Mammary epithelial cell (primary cell): ENCODE measurements at regions not wholly inside any gene's neighbourhood (a gene's known extent, or its start where the extent isn't known, plus 50 kb on each side); places are given as distances from the start of the nearest gene placed in this dataset.

Source experiments
- CTCF ChIP-seq, 2 donors: IDR thresholded peaks in 1 of 2; conservative IDR thresholded peaks in 1 of 2; 2 replicates each; pipeline ENCODE4 v1.5.1; 2011 to 2012; ENCODE audit warnings: inconsistent platforms in 2 of 2, low read length in 2 of 2, mild to moderate bottlenecking in 2 of 2, control low read depth in 1 of 2, low read depth in 1 of 2; ENCODE audit not compliant: insufficient read depth in 1 of 2; ENCODE audit errors: extremely low read depth in 1 of 2
- EZH2 ChIP-seq: IDR thresholded peaks from 2 replicates; pipeline ENCODE4 v1.6.1; 2012; ENCODE audit warnings: low read length, inconsistent platforms, borderline replicate concordance

GRCh38 chr11:133712051-133712560 is 133.2 kb downstream of the SPATA19 start:
- TF ChIP-seq CTCF (conservative IDR thresholded peaks at IDR 0.05 in 1 of 2, IDR thresholded peaks at IDR 0.05 in 1 of 2; ENCODE audit: extremely low read depth in 1 of 2, insufficient read depth in 1 of 2, low read depth in 1 of 2, low read length in 2 of 2), result no peak
- no peak for TF ChIP-seq EZH2
